ENCODE measurements at regions not wholly inside any gene's neighbourhood (a gene's known extent, or its start where the extent isn't known, plus 50 kb on each side); places are given as distances from the start of the nearest gene placed in this dataset.
"Not testable (repeated sequence)": the region's sequence is repeated elsewhere in the genome, so short reads cannot be mapped to it uniquely, and the experiment has no call there.

DNA sequence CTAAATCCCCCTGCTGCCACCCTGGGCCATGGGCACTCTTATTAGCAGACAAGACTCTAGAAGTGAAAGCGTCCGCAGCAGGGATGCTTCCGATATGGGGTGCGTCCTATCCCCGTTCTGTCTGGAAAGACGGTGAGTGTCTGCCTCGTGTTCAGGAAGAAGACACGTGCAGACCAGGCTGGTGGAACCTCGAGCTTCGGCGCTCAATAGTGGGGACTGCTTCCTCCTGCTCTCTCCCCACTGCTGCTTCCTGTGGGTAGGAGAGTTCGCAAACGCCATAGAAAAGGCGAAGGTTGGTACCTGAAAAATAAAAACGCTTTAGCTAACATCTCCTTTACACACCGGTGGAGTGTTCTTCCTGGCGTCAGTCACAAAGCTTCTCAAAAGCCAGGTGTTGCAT is 67.7 kb upstream of the LYZL2 start:
- DNase-seq = not testable (repeated sequence)

DNA sequence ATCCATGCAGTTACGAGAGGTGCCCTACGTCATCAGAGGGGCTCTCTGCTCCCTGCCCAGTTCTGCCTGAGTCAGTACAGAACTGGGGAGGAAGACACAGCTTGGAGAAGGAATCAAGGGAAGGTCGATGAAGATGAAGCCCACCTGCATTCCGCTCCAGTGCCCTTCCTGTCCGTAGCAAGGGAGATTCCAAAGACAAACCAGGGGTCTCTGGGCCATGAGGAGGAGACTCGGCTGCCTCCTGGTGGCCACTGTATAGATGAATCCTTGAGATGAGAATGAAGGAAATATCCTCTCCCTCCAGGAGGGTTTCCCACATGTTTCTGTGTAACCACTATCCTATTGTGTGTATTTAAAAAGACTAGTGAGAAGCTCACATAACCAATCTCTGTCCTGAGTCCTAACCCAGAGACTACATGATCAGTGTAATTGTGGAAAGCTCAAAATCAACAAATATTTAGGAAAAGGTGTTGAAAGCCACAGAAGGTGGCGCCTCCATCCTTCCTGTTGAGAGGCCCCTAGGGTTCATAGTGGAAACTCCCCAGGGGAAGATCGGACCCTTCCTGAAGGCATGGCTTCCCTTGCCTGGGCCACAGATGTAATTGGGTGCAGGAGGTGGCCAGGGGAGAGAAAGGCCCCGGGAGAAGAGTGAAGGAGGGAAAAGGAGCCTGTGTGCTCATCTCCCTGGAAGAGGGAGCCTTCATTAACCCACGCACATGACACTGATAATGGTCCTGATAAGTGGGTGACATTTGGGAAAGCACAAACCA is 67.0 kb upstream of the LYZL2 start:
- DNase-seq = not testable (repeated sequence)

DNA sequence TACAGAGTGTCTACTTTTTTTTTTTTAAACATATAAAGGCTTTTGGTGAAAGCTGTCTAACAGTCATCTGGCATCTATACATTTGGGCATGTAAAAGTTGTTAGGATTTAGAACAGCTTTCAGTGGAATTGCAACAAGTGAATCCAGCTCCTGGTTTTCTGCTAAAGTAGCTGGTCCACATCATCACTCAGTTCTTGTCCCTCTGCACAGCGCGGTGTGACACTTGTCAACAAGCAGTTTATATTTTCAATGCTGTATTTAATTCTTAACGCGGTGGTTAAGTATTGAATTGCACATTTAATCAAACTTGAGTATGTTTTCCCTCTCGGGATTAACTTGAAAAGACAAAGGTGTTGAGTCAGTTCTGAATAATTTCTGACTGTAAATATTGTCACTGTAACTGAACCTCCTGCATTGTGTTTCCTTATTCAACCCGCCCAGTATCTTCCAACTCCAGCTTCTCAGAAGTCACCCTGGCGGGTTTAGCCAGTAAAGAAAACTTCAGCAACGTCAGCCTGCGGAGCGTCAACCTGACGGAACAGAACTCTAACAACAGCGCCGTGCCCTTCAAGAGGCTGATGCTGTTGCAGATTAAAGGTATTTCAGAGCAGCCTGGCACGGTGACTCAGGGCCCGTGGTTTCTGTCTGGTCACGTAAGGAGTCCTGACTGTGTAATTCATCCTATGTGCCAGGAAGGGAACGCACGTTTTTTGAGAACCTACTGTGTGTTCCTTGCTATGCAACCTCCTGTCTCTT is 66.1 kb upstream of the LYZL2 start:
- not testable (repeated sequence) for DNase-seq

- no peak for DNase-seq
Measured at GRCh38 chr10:30694518-30695228, 65.1 kb upstream of the LYZL2 start.

DNA sequence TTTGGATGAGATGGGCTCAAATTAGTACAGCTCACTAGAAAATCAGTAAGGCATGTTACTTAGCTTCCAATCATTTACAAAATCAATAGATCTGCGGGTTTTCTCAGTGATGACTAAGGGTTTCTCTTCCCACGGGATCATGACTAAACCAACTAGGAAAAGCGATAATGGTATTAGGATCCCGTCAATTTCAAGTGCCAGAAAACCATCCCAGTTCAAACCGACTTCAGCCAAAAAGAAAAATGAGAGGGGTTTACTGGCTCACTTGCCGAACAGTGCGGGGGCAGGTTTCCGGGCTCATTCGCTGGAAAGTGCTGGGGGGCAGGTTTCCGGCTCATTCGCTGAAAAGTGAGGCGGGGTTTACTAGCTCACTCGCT is 62.1 kb upstream of the LYZL2 start:
- peak; percentile 61 for DNase-seq

DNA sequence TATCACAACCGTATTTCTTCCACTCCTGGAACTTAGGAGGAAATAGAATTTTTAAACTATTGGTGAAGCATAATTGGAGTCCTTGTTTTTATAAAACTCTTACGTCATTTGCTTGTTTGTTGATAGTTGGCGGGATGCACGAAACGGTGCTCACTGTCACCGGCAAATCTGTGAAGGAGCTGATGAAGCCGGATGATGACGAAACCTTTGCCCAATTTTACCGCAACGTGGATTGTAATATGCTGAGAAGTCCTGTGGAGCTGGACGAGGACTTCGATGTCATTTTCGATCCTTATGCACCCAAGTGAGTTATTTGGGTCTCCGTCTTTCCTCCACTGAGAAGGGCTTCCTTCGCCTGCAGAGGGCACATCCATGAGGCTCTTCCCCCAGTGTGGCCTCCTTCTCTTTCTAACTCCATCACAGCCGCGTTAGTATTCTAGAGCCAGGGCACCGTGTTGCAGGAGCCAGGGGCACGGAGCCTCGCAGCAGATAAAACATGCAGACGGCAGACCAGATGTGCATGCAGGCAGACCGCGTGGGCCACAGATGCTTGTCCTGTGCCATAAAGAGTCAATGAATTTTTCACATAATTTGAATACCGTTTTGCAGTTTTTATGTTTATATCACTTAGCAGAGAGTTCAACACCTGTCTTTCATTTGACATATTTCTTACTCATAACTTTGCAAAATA is 61.5 kb upstream of the LYZL2 start:
- DNase-seq = not testable (repeated sequence)

GRCh38 chr10:30688456-30688855 is 58.9 kb upstream of the LYZL2 start:
- no peak for DNase-seq

- DNase-seq = peak; percentile 93
Measured at GRCh38 chr10:30687698-30688213, 58.2 kb upstream of the LYZL2 start.

GRCh38 chr10:30686708-30687107 is 57.2 kb upstream of the LYZL2 start:
- no peak for DNase-seq

DNA sequence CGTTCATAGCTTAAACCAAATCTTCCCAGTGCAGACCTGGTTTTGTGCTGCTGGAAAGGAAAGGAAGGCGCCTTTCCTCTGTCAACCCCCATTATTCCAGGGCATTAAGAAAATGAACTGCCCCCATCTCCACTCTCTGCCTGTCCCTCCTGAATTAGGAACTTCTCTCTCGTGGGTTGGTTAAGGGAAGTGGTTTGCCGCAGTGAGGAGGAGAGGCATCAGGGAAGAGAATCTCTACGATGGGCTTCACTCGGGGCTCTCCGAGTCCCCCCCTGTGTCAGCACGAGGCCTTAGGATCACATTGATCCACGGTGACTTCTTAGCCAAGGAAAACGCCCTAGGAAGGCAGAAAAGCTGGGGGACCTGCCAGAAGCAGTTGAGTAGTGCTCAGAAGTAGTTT is 53.9 kb upstream of the LYZL2 start:
- DNase-seq = no peak

- DNase-seq = not testable (repeated sequence)
Measured at GRCh38 chr10:30682377-30683199, 53.0 kb upstream of the LYZL2 start.

DNA sequence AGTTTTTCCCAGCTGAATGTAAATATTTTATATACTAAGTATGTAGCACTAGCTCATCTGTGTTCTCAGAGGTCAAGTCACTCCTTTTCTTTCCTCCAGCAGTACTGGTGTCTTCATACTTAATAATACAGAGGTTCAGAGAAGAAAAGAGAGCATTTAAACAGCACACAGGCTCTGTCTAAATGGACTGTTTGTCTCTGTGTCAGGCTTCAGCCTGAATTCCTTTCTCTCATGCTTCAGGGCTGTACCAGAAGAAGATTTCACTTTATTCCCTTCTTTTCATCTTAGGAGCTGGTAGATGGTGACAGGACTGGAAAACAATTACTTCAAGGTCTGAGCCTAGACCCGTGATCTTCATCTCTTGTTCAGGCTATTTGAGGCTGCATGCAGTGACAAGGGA is 51.4 kb upstream of the LYZL2 start:
- DNase-seq = no peak
